ENCODE measurements at regions not wholly inside any gene's neighbourhood (a gene's known extent, or its start where the extent isn't known, plus 50 kb on each side); places are given as distances from the start of the nearest gene placed in this dataset.

GRCh38 chr5:101991486-101991885, 304.6 kb downstream of the SLCO4C1 start:
- TF ChIP-seq CTCF (IDR thresholded peaks at IDR 0.05) (no peak), TCF7L2 (IDR thresholded peaks at IDR 0.05; ENCODE audit: low read depth, low read length) (no peak)
